Pulmonary artery endothelial cell (primary cell): ENCODE measurements at regions not wholly inside any gene's neighbourhood (a gene's known extent, or its start where the extent isn't known, plus 50 kb on each side); places are given as distances from the start of the nearest gene placed in this dataset.
"Not testable (repeated sequence)": the region's sequence is repeated elsewhere in the genome, so short reads cannot be mapped to it uniquely, and the experiment has no call there.

Experiments
- DNase-seq: peaks from one replicate; pipeline ENCODE4 v3.0.0-alpha.2; 2011; ENCODE audit warnings: low read depth, low spot score

GRCh38 chr3:20503394-20504082, 317.5 kb upstream of the SGO1 start:
- DNase-seq, result no peak

- no peak for DNase-seq
Measured at GRCh38 chr3:20490996-20491395, 305.0 kb upstream of the SGO1 start.

GRCh38 chr3:20488151-20488550, 302.1 kb upstream of the SGO1 start:
- DNase-seq, result no peak

GRCh38 chr3:20484126-20484525, 298.1 kb upstream of the SGO1 start:
- DNase-seq, result no peak

- DNase-seq, result no peak
Measured at GRCh38 chr3:20482350-20482749, 296.3 kb upstream of the SGO1 start.

GRCh38 chr3:20480786-20481365, 294.9 kb upstream of the SGO1 start:
- DNase-seq, result peak; percentile 86

GRCh38 chr3:20478436-20478835, 292.4 kb upstream of the SGO1 start:
- no peak for DNase-seq

GRCh38 chr3:20464237-20464636, 278.2 kb upstream of the SGO1 start:
- not testable (repeated sequence) for DNase-seq

GRCh38 chr3:20462723-20463122, 276.7 kb upstream of the SGO1 start:
- peak; percentile 51 for DNase-seq

GRCh38 chr3:20462226-20462625, 276.2 kb upstream of the SGO1 start:
- no peak for DNase-seq

- no peak for DNase-seq
Measured at GRCh38 chr3:20458994-20459716, 273.1 kb upstream of the SGO1 start.

- no peak for DNase-seq
Measured at GRCh38 chr3:20456511-20456910, 270.5 kb upstream of the SGO1 start.

GRCh38 chr3:20451170-20451569, 265.2 kb upstream of the SGO1 start:
- no peak for DNase-seq

GRCh38 chr3:20450611-20451010, 264.6 kb upstream of the SGO1 start:
- DNase-seq, result no peak

- DNase-seq, result no peak
Measured at GRCh38 chr3:20442846-20443245, 256.8 kb upstream of the SGO1 start.

GRCh38 chr3:20427268-20427667, 241.3 kb upstream of the SGO1 start:
- DNase-seq, result not testable (repeated sequence)

- DNase-seq, result no peak
Measured at GRCh38 chr3:20425138-20425537, 239.1 kb upstream of the SGO1 start.

- no peak for DNase-seq
Measured at GRCh38 chr3:20424086-20424485, 238.1 kb upstream of the SGO1 start.

- no peak for DNase-seq
Measured at GRCh38 chr3:20422391-20422790, 236.4 kb upstream of the SGO1 start.

- DNase-seq, result no peak
Measured at GRCh38 chr3:20417388-20418108, 231.5 kb upstream of the SGO1 start.

GRCh38 chr3:20406611-20407011, 220.6 kb upstream of the SGO1 start:
- DNase-seq, result no peak

- DNase-seq, result no peak
Measured at GRCh38 chr3:20405744-20406143, 219.7 kb upstream of the SGO1 start.
